ENCODE measurements at regions not wholly inside any gene's neighbourhood (a gene's known extent, or its start where the extent isn't known, plus 50 kb on each side); places are given as distances from the start of the nearest gene placed in this dataset.

DNA sequence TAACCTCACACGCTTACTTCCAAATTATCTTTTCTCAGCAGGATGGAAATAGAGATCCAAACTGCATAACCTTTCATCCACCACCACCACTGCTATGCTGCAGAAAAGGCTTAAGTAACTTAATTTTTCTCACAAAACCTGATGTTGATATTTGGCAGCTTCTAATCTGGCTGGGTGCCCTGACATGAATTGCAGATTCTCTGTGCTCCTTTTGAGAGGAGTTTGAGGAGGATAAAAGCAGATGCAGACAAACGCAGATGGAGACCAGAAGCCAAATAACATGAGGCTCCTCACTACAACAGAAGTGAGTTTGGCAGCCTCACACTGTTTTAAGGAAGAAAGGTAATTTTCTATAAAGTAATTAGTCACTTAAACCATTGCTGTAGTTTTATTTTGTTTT, 646.2 kb upstream of the ATXN8OS start:
- no peaks in the 10 kb centered on the region for H3K9me3 ChIP-seq (replicated peaks in 1 of 2; ENCODE audit: control insufficient read depth in 2 of 2, insufficient read depth in 1 of 2, low read depth in 1 of 2, low read length in 2 of 2)
- H3K4me1 ChIP-seq (ENCODE audit: control insufficient read depth in 2 of 2, insufficient read depth in 1 of 2, low read depth in 1 of 2, low read length in 2 of 2): no peaks in the 10 kb centered on the region
- no peaks in the 10 kb centered on the region for H3K79me1 ChIP-seq (ENCODE audit: low read depth, low read length)
- H4K91ac ChIP-seq (ENCODE audit: low read depth, low read length, poor library complexity): no peak overlapping the region
- no peak overlapping the region for H3K4me2 ChIP-seq (ENCODE audit: insufficient read depth, low read length, poor library complexity, severe bottlenecking)
- no peak overlapping the region for H3K9ac ChIP-seq (ENCODE audit: low read depth, low read length, poor library complexity)
- no peak overlapping the region for H3K4me3 ChIP-seq (ENCODE audit: low read length in 2 of 2)
- H2BK120ac ChIP-seq (ENCODE audit: low read depth, low read length): no peak overlapping the region
- H2AFZ ChIP-seq (ENCODE audit: low read length): peak overlapping the region; percentile 30
- no peak overlapping the region for H3K23ac ChIP-seq (ENCODE audit: low read depth, low read length, poor library complexity)
- H3K18ac ChIP-seq (ENCODE audit: low read length): no peak overlapping the region
- no peak overlapping the region for H2BK12ac ChIP-seq (ENCODE audit: low read length)
- H3K14ac ChIP-seq (ENCODE audit: low read length): no peak overlapping the region
- WGBS, 2 donors (ENCODE audit: extremely low coverage in 2 of 2, insufficient read length in 2 of 2, insufficient replicate concordance in 1 of 2): no CpG with 5 or more reads among the region's 2 CpGs
- no peak overlapping the region for H3K4ac ChIP-seq (ENCODE audit: low read length)
- no peak for DNase-seq (ENCODE audit: low spot score)
- H3K27ac ChIP-seq (replicated peaks; ENCODE audit: low read length): no peak overlapping the region
- no peak overlapping the region for H2BK15ac ChIP-seq (ENCODE audit: low read length)
- H3K36me3 ChIP-seq (replicated peaks in 1 of 2; ENCODE audit: control insufficient read depth in 2 of 2, insufficient read depth in 2 of 2, low read length in 2 of 2): no peaks in the 10 kb centered on the region
- no peaks in the 10 kb centered on the region for H3K27me3 ChIP-seq (ENCODE audit: control insufficient read depth in 3 of 3, insufficient read depth in 3 of 3, low read depth in 1 of 3, low read length in 3 of 3)
- H4K8ac ChIP-seq (ENCODE audit: low read depth, low read length): no peak overlapping the region
- H2BK5ac ChIP-seq (ENCODE audit: low read length): no peak overlapping the region
- no peak overlapping the region for H2AK5ac ChIP-seq (ENCODE audit: low read depth, low read length)

DNA sequence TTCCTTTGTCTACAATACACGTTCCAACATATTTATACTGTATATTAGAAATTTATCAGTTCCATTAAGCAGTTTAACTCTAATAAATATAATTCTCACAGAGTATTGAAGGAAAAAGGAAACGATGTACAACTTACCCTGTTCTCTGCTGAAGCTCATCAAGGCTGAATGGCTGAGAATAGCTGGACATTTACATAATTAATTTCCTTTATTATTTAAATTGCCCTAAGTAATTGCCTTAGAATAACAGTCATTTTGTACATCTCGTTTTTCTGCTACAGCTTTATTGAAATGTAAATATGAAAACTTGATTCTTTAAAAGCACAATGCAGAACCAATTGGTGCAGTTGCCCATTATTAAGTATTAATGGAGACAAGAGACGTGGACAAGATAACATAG, 648.3 kb upstream of the ATXN8OS start:
- Histone ChIP-seq H2BK12ac (ENCODE audit: low read length) (no peak overlapping the region), H2BK15ac (ENCODE audit: low read length) (no peak overlapping the region), H3K4me1 (ENCODE audit: control insufficient read depth in 2 of 2, insufficient read depth in 1 of 2, low read depth in 1 of 2, low read length in 2 of 2) (no peaks in the 10 kb centered on the region), H3K27ac (replicated peaks; ENCODE audit: low read length) (no peak overlapping the region), H4K8ac (ENCODE audit: low read depth, low read length) (no peak overlapping the region), H3K9ac (ENCODE audit: low read depth, low read length, poor library complexity) (no peak overlapping the region), H3K9me3 (replicated peaks in 1 of 2; ENCODE audit: control insufficient read depth in 2 of 2, insufficient read depth in 1 of 2, low read depth in 1 of 2, low read length in 2 of 2) (no peaks in the 10 kb centered on the region), H3K23ac (ENCODE audit: low read depth, low read length, poor library complexity) (no peak overlapping the region), H3K4me2 (ENCODE audit: insufficient read depth, low read length, poor library complexity, severe bottlenecking) (no peak overlapping the region), H2AFZ (ENCODE audit: low read length) (no peak overlapping the region), H3K4me3 (ENCODE audit: low read length in 2 of 2) (no peak overlapping the region), H3K79me1 (ENCODE audit: low read depth, low read length) (no peaks in the 10 kb centered on the region), H3K36me3 (replicated peaks in 1 of 2; ENCODE audit: control insufficient read depth in 2 of 2, insufficient read depth in 2 of 2, low read length in 2 of 2) (no peaks in the 10 kb centered on the region), H2BK120ac (ENCODE audit: low read depth, low read length) (no peak overlapping the region), H3K27me3 (ENCODE audit: control insufficient read depth in 3 of 3, insufficient read depth in 3 of 3, low read depth in 1 of 3, low read length in 3 of 3) (no peaks in the 10 kb centered on the region), H3K4ac (ENCODE audit: low read length) (no peak overlapping the region), H4K91ac (ENCODE audit: low read depth, low read length, poor library complexity) (no peak overlapping the region), H2AK5ac (ENCODE audit: low read depth, low read length) (no peak overlapping the region), H2BK5ac (ENCODE audit: low read length) (no peak overlapping the region), H3K14ac (ENCODE audit: low read length) (no peak overlapping the region), H3K18ac (ENCODE audit: low read length) (no peak overlapping the region)
- no CpG with 5 or more reads among the region's 4 CpGs for WGBS, 2 donors (ENCODE audit: extremely low coverage in 2 of 2, insufficient read length in 2 of 2, insufficient replicate concordance in 1 of 2)
- DNase-seq (ENCODE audit: low spot score): no peak

DNA sequence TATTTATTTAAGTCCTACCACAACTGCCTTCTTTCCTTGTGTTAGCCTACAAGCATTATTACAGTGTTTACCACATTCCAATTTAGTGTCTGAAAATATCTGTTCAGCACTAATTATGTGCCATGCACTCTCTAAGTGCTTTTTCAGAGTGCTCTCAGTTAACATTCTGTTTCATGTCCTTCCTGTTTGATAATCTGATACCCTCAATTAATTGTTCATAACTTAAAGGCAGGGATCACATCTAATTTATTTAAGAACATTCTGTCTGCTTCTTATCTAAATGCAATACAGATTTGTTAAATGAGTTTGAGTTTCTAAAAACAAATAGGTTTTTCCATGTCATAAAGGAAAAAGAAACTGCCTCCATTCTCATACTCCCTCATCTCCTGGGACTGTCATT, 649.6 kb upstream of the ATXN8OS start:
- Histone ChIP-seq H3K4me1 (ENCODE audit: control insufficient read depth in 2 of 2, insufficient read depth in 1 of 2, low read depth in 1 of 2, low read length in 2 of 2) (no peaks in the 10 kb centered on the region), H3K79me1 (ENCODE audit: low read depth, low read length) (no peaks in the 10 kb centered on the region), H2BK120ac (ENCODE audit: low read depth, low read length) (no peak overlapping the region), H2AK5ac (ENCODE audit: low read depth, low read length) (no peak overlapping the region), H2AFZ (ENCODE audit: low read length) (no peak overlapping the region), H2BK5ac (ENCODE audit: low read length) (no peak overlapping the region), H3K23ac (ENCODE audit: low read depth, low read length, poor library complexity) (no peak overlapping the region), H3K36me3 (replicated peaks in 1 of 2; ENCODE audit: control insufficient read depth in 2 of 2, insufficient read depth in 2 of 2, low read length in 2 of 2) (no peaks in the 10 kb centered on the region), H3K27ac (replicated peaks; ENCODE audit: low read length) (no peak overlapping the region), H3K18ac (ENCODE audit: low read length) (no peak overlapping the region), H3K4me3 (ENCODE audit: low read length in 2 of 2) (no peak overlapping the region), H3K4ac (ENCODE audit: low read length) (no peak overlapping the region), H3K27me3 (ENCODE audit: control insufficient read depth in 3 of 3, insufficient read depth in 3 of 3, low read depth in 1 of 3, low read length in 3 of 3) (no peaks in the 10 kb centered on the region), H4K8ac (ENCODE audit: low read depth, low read length) (no peak overlapping the region), H3K9ac (ENCODE audit: low read depth, low read length, poor library complexity) (no peak overlapping the region), H2BK15ac (ENCODE audit: low read length) (no peak overlapping the region), H4K91ac (ENCODE audit: low read depth, low read length, poor library complexity) (no peak overlapping the region), H3K14ac (ENCODE audit: low read length) (no peak overlapping the region), H3K4me2 (ENCODE audit: insufficient read depth, low read length, poor library complexity, severe bottlenecking) (no peak overlapping the region), H2BK12ac (ENCODE audit: low read length) (no peak overlapping the region), H3K9me3 (replicated peaks in 1 of 2; ENCODE audit: control insufficient read depth in 2 of 2, insufficient read depth in 1 of 2, low read depth in 1 of 2, low read length in 2 of 2) (no peaks in the 10 kb centered on the region)
- no peak for DNase-seq (ENCODE audit: low spot score)

DNA sequence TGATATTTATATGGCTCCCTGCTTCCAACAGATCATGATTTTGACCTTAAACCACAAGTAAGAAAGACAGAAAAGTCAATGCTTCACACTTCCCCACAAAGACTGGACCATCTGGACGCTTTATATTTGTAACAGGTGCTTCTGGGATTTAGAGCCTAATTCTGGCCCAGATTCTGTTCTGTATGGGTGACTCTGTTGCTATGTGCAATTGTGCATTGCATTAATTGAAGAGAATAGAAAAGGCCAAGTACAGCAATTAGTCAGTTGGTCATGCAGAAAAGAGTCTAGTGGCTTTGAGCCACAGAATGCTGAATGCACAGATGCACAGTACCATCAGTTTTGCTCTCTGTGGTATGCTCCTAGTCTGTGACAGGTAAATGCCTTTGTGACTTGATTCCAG, 657.4 kb upstream of the ATXN8OS start:
- no peaks in the 10 kb centered on the region for H3K27me3 ChIP-seq (ENCODE audit: control insufficient read depth in 3 of 3, insufficient read depth in 3 of 3, low read depth in 1 of 3, low read length in 3 of 3)
- no peak overlapping the region for H3K18ac ChIP-seq (ENCODE audit: low read length)
- H3K36me3 ChIP-seq (replicated peaks in 1 of 2; ENCODE audit: control insufficient read depth in 2 of 2, insufficient read depth in 2 of 2, low read length in 2 of 2): no peaks in the 10 kb centered on the region
- no peak overlapping the region for H3K14ac ChIP-seq (ENCODE audit: low read length)
- no peak overlapping the region for H3K4me2 ChIP-seq (ENCODE audit: insufficient read depth, low read length, poor library complexity, severe bottlenecking)
- no peaks in the 10 kb centered on the region for H3K4me1 ChIP-seq (ENCODE audit: control insufficient read depth in 2 of 2, insufficient read depth in 1 of 2, low read depth in 1 of 2, low read length in 2 of 2)
- no peak overlapping the region for H3K23ac ChIP-seq (ENCODE audit: low read depth, low read length, poor library complexity)
- H3K79me1 ChIP-seq (ENCODE audit: low read depth, low read length): no peaks in the 10 kb centered on the region
- H2AK5ac ChIP-seq (ENCODE audit: low read depth, low read length): no peak overlapping the region
- H2BK12ac ChIP-seq (ENCODE audit: low read length): no peak overlapping the region
- no peak overlapping the region for H3K9ac ChIP-seq (ENCODE audit: low read depth, low read length, poor library complexity)
- H3K4ac ChIP-seq (ENCODE audit: low read length): no peak overlapping the region
- no peak overlapping the region for H2BK120ac ChIP-seq (ENCODE audit: low read depth, low read length)
- no peaks in the 10 kb centered on the region for H3K9me3 ChIP-seq (replicated peaks in 1 of 2; ENCODE audit: control insufficient read depth in 2 of 2, insufficient read depth in 1 of 2, low read depth in 1 of 2, low read length in 2 of 2)
- no peak overlapping the region for H4K8ac ChIP-seq (ENCODE audit: low read depth, low read length)
- no CpG with 5 or more reads among the region's 1 CpG for WGBS, 2 donors (ENCODE audit: extremely low coverage in 2 of 2, insufficient read length in 2 of 2, insufficient replicate concordance in 1 of 2)
- no peak for DNase-seq (ENCODE audit: low spot score)
- no peak overlapping the region for H4K91ac ChIP-seq (ENCODE audit: low read depth, low read length, poor library complexity)
- H3K4me3 ChIP-seq (ENCODE audit: low read length in 2 of 2): no peak overlapping the region
- no peak overlapping the region for H3K27ac ChIP-seq (replicated peaks; ENCODE audit: low read length)
- H2BK5ac ChIP-seq (ENCODE audit: low read length): no peak overlapping the region
- H2AFZ ChIP-seq (ENCODE audit: low read length): no peak overlapping the region
- H2BK15ac ChIP-seq (ENCODE audit: low read length): no peak overlapping the region
